Thoracic aorta (tissue), 2 donors: ENCODE measurements at regions not wholly inside any gene's neighbourhood (a gene's known extent, or its start where the extent isn't known, plus 50 kb on each side); places are given as distances from the start of the nearest gene placed in this dataset.

ENCODE experiments used
- ATAC-seq: fragments of 150-250 bp; one replicate; pipeline ENCODE4 v1.8.0; 2017; ENCODE audit warnings: low read depth; ENCODE audit not compliant: insufficient number of reproducible peaks, low FRiP score
- DNase-seq: peaks from one replicate; pipeline ENCODE4 v3.0.0-alpha.2; 2020; ENCODE audit warnings: low spot score
- H3K27ac ChIP-seq, 2 donors: fragments of 200-600 bp; sonication (generic); 1 replicate in 1 of 2; 2 replicates in 1 of 2; pipeline ENCODE4 v1.5.1; 2016; ENCODE audit warnings: mild to moderate bottlenecking in 2 of 2, moderate library complexity in 2 of 2
- H3K27me3 ChIP-seq: fragments of 200-600 bp; sonication (generic); replicated peaks from 2 replicates; pipeline ENCODE4 v1.6.0; 2016; ENCODE audit warnings: mild to moderate bottlenecking; ENCODE audit not compliant: insufficient read depth
- H3K36me3 ChIP-seq: fragments of 200-600 bp; sonication (generic); one replicate; pipeline ENCODE4 v1.5.1; 2016
- H3K4me1 ChIP-seq, 2 donors: fragments of 200-600 bp; sonication (generic); 1 replicate in 1 of 2; 2 replicates in 1 of 2; pipeline versions ENCODE4 v1.5.1 to v1.6.0; 2016; ENCODE audit warnings: low read depth in 2 of 2, mild to moderate bottlenecking in 1 of 2; ENCODE audit not compliant: control insufficient read depth in 1 of 2
- H3K4me3 ChIP-seq: fragments of 200-600 bp; sonication (generic); 2 replicates; pipeline ENCODE4 v1.5.1; 2016; ENCODE audit warnings: mild to moderate bottlenecking
- H3K9me3 ChIP-seq: fragments of 200-600 bp; sonication (generic); 2 replicates; pipeline ENCODE4 v1.5.1; 2016
- CTCF ChIP-seq: fragments of 200-600 bp; sonication (generic); IDR thresholded peaks from one replicate; pipeline ENCODE4 v1.5.1; 2019; ENCODE audit warnings: antibody characterized with exemption

DNA sequence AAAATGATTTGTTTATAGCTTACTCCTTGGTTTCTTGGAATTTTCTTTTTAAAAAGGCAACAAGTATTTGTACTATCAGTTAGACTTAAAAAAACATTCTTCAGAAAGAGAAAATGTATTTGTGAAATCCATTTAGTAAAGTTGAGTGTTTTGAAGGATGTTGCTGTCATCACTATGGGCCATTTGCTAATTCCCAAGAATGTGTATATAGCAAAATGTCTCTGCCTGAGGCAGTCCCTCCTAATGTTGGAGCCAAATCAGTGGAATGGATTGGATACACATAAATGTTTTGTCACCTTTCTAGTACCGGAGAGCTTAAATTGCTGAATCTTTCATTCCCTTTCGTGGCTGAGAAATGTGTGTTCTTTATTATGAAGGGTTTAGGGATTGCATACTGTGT, 890.2 kb upstream of the ZEB2 start:
- TF ChIP-seq CTCF, result no peak
- Histone ChIP-seq H3K9me3 (no peaks in the 10 kb centered on the region), H3K27ac (no peak overlapping the region), H3K4me3 (no peak overlapping the region), H3K36me3 (no peaks in the 10 kb centered on the region), H3K4me1 (no peaks in the 10 kb centered on the region), H3K27me3 (no peaks in the 10 kb centered on the region)
- ATAC-seq (no peak), DNase-seq (no peak)

- DNase-seq (no peak), ATAC-seq (no peak)
- no peak overlapping the region for H3K27ac ChIP-seq
- H3K4me3 ChIP-seq, result no peak overlapping the region
- no peaks in the 10 kb centered on the region for H3K27me3 ChIP-seq
- TF ChIP-seq CTCF, result no peak
- no peaks in the 10 kb centered on the region for H3K4me1 ChIP-seq
- H3K9me3 ChIP-seq, result no peaks in the 10 kb centered on the region
- H3K36me3 ChIP-seq, result no peaks in the 10 kb centered on the region
Observed at GRCh38 chr2:145408980-145409379, 889.1 kb upstream of the ZEB2 start.

- Histone ChIP-seq H3K27me3 (no peaks in the 10 kb centered on the region), H3K9me3 (no peaks in the 10 kb centered on the region), H3K36me3 (no peaks in the 10 kb centered on the region), H3K4me1 (no peaks in the 10 kb centered on the region), H3K4me3 (no peak overlapping the region), H3K27ac (no peak overlapping the region)
- ATAC-seq, result no peak
- DNase-seq, result no peak
- no peak for TF ChIP-seq CTCF
Observed at GRCh38 chr2:145404690-145405089, 884.8 kb upstream of the ZEB2 start.

GRCh38 chr2:145402706-145403277, 882.9 kb upstream of the ZEB2 start:
- ATAC-seq (no peak), DNase-seq (no peak)
- Histone ChIP-seq H3K4me1 (no peaks in the 10 kb centered on the region), H3K36me3 (no peaks in the 10 kb centered on the region), H3K9me3 (no peaks in the 10 kb centered on the region), H3K27me3 (no peaks in the 10 kb centered on the region), H3K4me3 (no peak overlapping the region), H3K27ac (no peak overlapping the region)
- TF ChIP-seq CTCF, result no peak

DNA sequence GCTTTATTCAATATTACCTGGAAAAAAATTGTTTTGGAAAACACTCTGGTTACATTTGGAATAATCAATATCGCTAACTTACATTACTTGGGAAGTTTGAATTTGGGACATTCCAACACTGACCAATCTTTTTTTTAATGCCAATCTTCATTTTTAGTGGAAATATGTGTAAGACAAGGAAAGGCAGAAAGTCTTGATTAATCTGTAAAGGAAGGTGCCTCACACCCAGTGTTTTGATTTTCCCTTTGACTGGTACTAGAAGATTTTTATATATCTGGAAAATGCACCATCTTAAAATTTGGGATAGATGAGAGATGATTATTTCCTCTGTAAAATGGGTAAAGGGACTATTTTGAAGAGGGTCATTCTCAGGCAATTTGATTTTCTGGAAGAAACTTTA, 879.2 kb upstream of the ZEB2 start:
- DNase-seq (no peak), ATAC-seq (no peak)
- TF ChIP-seq CTCF, result no peak
- Histone ChIP-seq H3K4me3 (no peak overlapping the region), H3K36me3 (no peaks in the 10 kb centered on the region), H3K27me3 (no peaks in the 10 kb centered on the region), H3K9me3 (no peaks in the 10 kb centered on the region), H3K27ac (no peak overlapping the region), H3K4me1 (no peaks in the 10 kb centered on the region)
